ENCODE measurements at regions not wholly inside any gene's neighbourhood (a gene's known extent, or its start where the extent isn't known, plus 50 kb on each side); places are given as distances from the start of the nearest gene placed in this dataset.

DNA sequence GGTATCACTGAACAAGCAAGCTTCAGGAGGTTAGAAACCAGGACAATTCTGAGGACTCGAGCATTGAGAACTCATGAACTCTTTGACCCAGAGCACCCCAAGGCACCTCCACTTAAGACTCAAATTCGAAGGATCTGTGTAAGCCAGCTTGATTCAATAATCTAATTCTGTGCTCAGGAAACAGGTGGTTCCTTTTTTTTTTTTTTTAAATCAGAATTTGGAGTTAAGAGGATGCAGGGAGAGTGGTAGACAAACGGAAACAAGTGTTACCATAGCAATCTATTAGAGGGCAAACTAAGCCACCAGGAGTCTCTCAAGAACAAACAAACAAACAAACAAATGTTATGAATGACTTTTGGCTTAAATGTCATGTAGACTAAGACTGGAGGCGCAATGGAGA is 53.8 kb upstream of the DPH5 start:
- H3K4me3 ChIP-seq: no peak overlapping the region
- no peaks in the 10 kb centered on the region for H3K4me1 ChIP-seq (replicated peaks)
- H3K9me3 ChIP-seq (replicated peaks): no peaks in the 10 kb centered on the region
- no peak for DNase-seq (ENCODE audit: low read depth in 1 of 2, low spot score in 2 of 2)
- no peaks in the 10 kb centered on the region for H3K36me3 ChIP-seq
- no peaks in the 10 kb centered on the region for H3K27me3 ChIP-seq (replicated peaks)
- H3K27ac ChIP-seq: no peak overlapping the region

DNA sequence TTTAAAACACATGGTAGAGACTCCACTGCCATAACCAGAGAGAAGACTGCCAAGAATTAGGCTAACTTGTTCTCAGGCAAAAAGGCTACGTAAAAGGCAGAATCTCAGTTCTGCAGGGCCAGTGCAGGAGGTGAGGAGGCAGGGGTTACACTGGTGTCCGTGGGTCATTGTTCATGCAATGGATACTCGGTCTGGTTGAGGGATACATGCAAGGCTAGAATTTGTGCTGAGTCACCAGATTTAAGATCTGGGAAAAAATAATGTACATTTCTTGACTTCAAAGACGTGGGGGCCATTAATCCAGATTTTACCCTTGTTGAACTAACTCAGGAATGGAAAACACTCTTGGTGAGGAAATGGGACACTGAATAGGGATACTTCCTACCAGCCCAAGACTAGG is 52.3 kb upstream of the DPH5 start:
- no peaks in the 10 kb centered on the region for H3K4me1 ChIP-seq (replicated peaks)
- H3K27ac ChIP-seq: no peak overlapping the region
- no peak for DNase-seq (ENCODE audit: low read depth in 1 of 2, low spot score in 2 of 2)
- H3K36me3 ChIP-seq: no peaks in the 10 kb centered on the region
- H3K27me3 ChIP-seq (replicated peaks): no peaks in the 10 kb centered on the region
- H3K9me3 ChIP-seq (replicated peaks): no peaks in the 10 kb centered on the region
- no peak overlapping the region for H3K4me3 ChIP-seq

- no peak overlapping the region for H3K4me3 ChIP-seq
- H3K36me3 ChIP-seq: no peaks in the 10 kb centered on the region
- H3K27ac ChIP-seq: no peak overlapping the region
- DNase-seq (ENCODE audit: low read depth in 1 of 2, low spot score in 2 of 2): no peak
- H3K9me3 ChIP-seq (replicated peaks): no peaks in the 10 kb centered on the region
- H3K27me3 ChIP-seq (replicated peaks): no peaks in the 10 kb centered on the region
- no peaks in the 10 kb centered on the region for H3K4me1 ChIP-seq (replicated peaks)
Measured at GRCh38 chr1:101075926-101076325, 50.3 kb upstream of the DPH5 start.

All from SJSA1 (cell line).